NCI-H1930 (cell line): ENCODE measurements at regions not wholly inside any gene's neighbourhood (a gene's known extent, or its start where the extent isn't known, plus 50 kb on each side); places are given as distances from the start of the nearest gene placed in this dataset.
"Not testable (repeated sequence)": the region's sequence is repeated elsewhere in the genome, so short reads cannot be mapped to it uniquely, and the experiment has no call there.

Source experiments
- DNase-seq, 2 experiments: peaks; one replicate each; lab custom pipeline; 2025; lab: John Stamatoyannopoulos, UW

DNA sequence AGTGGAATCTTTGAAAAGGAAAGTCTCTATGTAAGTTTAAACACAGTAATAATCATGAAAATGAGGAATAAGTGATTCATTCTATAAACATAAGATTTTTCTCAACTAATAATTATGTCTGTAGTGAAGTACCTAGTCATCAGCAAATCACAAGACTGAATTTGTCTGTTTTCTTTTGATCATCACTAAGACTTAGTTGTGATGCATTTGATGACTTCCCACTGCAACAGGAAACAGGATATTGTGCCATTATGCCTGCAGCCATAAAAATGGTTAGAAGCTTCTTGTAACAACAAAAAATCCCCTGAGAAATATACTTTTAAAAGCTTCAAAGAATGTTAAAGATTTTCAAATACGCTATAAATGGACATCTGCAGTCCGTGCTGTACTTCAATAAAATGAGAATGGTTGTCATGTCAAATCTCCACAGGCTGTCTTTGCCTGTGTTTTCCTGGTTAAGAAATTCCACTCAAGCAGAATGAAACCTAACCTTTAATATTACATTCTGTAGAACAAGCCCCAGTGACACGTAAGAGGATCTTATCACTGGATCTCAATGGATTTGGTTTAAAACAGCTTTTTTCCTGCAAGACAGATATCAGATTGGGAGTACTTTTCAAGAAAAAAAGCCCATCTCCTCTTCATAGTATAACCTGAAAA lies 1262.3 kb upstream of the PHF14 start:
- DNase-seq, result no peak

- DNase-seq, result no peak
Measured at GRCh38 chr7:9718071-9718661, 1255.5 kb upstream of the PHF14 start.

GRCh38 chr7:9719303-9719702 lies 1254.4 kb upstream of the PHF14 start:
- DNase-seq, result no peak

DNA sequence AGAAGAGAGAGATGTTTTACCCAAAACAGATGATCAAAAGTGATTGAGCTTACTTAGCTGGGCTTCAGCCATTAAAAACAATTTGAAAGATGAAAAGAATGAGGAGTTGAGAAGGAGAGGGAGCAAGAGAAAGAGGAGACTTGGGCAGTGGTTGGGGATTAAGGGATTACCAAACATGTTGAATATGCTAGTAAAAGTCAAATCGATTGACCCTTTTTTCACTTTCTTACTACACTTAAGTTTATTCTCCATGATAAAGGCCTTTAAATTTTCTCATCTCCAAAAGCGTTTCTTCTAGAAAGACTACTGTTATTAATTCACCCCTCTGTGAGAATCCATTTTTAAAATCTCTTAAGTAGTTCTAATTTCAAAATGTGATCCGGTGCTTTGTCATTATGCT lies 1254.0 kb upstream of the PHF14 start:
- DNase-seq, result no peak

DNA sequence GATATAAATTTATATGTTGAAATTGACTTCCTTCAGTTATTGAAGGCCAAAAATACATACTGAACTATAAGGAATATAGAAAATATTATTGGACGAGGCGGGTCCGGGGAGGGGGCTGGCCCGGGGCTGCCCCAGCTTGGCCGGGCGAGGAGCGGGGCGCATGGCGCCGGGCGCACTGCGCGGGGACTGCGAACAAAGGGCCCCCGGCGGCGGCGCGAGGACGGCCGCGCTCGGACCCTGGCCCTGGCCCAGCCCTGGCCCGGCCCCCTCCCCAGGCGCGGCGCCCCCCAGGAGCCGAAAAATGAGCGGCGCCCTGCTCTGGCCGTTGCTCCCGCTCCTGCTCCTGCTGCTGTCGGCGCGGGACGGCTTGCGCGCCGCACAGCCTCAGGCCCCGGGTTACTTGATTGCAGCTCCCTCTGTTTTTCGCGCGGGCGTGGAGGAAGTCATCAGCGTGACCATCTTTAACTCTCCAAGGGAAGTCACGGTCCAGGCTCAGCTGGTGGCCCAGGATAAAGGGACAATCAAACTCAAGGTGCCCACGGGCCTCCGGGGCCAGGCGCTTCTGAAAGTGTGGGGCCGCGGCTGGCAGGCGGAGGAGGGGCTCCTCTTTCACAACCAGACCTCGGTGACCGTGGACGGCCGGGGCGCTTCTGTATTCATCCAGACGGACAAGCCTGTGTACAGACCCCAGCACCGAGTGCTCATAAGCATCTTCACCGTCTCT lies 1247.6 kb upstream of the PHF14 start:
- DNase-seq, result not testable (repeated sequence)

GRCh38 chr7:9726811-9727210 lies 1246.9 kb upstream of the PHF14 start:
- not testable (repeated sequence) for DNase-seq

GRCh38 chr7:9727467-9727869 lies 1246.2 kb upstream of the PHF14 start:
- not testable (repeated sequence) for DNase-seq

GRCh38 chr7:9728014-9728657 lies 1245.5 kb upstream of the PHF14 start:
- DNase-seq, result not testable (repeated sequence)

- no peak for DNase-seq
Measured at GRCh38 chr7:9752033-9752432, 1221.6 kb upstream of the PHF14 start.

DNA sequence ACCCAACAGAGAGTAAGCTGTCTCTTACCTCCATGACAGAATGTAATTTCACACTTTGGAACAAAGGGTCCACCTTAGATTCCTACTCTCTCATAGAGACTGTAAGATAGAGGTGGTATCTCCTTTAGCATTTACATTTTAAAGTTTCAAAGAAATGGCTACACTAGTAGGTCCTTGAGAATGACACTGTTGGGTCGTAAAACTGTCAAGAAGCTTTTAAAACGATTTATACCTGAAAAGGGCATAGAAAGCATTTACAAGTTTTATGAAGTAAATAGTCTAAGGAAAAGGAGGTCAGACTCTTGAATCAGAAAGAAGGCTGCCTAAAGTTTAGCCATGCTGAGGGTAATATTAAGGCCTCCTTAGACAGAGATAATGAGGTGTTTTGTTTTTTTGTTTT lies 1212.4 kb upstream of the PHF14 start:
- DNase-seq, result no peak

DNA sequence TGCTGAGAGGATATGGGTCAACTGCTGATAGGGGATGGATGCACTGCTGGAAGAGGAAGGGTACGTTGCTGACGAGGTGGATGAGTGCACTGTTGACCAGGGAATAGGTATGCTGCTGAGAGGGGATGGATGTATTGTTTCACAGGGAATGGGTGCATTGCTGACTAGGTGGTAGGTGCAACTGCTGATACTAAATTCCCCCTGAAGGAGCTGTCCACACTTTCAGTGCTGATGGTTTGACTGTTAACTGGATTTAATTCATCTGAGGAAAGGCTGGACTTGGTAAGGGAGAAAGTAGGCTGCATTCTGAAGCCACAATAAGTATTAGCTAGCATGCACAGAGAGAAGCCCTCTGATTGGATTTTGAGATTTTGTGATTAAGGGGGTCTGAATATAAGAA lies 1196.8 kb upstream of the PHF14 start:
- DNase-seq, result no peak

DNA sequence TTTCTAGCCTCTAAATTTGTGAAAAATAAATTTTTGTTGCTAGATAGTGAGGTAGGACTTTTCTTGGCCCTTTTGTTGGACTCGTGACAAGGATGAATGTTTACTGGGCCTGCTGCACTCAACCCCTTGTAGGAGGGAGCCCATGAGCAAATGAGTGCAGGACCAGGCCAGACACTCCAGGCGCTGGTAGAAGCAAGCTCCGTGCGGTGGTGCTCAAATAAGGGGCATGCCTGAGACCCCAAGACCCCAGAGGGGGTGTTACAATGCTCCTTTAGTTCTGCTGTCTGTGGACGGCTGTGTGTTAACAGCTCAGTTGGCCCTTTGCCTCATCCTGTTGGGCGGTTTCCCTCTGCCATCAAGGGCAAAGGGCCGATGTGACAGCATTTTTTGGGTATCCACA lies 1195.3 kb upstream of the PHF14 start:
- no peak for DNase-seq

- no peak for DNase-seq
Measured at GRCh38 chr7:9781710-9782109, 1192.0 kb upstream of the PHF14 start.

- DNase-seq, result no peak
Measured at GRCh38 chr7:9782275-9782674, 1191.4 kb upstream of the PHF14 start.

DNA sequence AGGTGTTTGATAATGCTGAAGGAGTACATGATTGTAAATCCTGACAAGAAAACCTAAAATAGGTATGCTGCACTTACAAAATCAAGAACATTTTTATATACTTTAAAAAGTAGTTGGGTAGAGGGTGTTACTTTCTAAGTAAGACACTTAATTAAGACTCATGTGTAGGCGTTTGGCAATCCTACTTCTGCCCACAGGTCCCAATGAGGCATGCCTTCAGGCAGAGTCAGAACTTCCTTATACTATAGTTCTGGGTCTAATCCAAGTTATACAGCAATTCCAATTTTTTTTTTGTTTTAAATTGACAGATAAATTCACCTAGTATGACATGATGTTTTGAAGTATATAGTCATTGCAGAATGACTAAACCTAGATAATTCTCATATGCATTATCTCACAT lies 1188.5 kb upstream of the PHF14 start:
- no peak for DNase-seq

DNA sequence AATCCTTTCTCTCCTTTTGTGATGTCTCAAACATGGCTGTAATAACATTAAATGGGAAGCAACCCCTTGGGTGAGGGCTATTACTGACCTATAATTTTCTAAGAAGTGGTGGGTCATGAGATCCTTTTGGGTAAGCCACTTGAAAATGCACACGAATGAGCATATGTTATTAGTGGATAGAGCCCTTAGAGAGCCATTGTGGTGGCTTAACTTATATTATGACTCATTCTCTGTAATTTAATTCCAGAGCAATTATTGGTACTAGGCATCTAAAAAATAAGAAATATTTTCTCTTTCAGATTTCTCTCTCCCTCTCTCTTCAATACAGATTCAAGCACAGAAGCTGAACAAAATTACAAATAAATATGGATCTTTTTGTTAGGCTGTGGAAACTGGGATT lies 1177.4 kb upstream of the PHF14 start:
- no peak for DNase-seq

- no peak for DNase-seq
Measured at GRCh38 chr7:9822458-9823290, 1151.0 kb upstream of the PHF14 start.

GRCh38 chr7:9835199-9835598 lies 1138.5 kb upstream of the PHF14 start:
- DNase-seq, result no peak

- DNase-seq, result no peak
Measured at GRCh38 chr7:9836671-9837070, 1137.0 kb upstream of the PHF14 start.

DNA sequence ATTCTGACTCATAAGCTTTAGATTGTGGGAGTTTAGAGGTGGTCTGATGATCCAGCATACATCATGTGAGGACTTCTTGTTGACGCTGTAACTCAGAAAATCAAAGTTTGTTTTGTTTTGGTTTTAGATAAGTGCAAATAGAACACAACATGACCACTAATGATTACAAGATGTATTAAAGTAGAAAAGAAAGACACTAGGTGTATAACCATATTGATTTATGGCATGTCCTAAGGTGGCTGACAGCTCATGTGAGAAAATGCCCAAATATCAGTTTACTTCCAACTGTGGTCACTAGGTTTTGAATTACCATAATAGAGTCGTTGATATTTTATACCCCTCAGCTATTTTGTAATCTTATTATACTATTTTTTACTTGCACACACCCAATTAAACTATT lies 1131.4 kb upstream of the PHF14 start:
- DNase-seq, result no peak

- no peak for DNase-seq
Measured at GRCh38 chr7:9846902-9847301, 1126.8 kb upstream of the PHF14 start.

- DNase-seq, result no peak
Measured at GRCh38 chr7:9854605-9855004, 1119.1 kb upstream of the PHF14 start.
